ENCODE measurements at regions not wholly inside any gene's neighbourhood (a gene's known extent, or its start where the extent isn't known, plus 50 kb on each side); places are given as distances from the start of the nearest gene placed in this dataset.

- TF ChIP-seq CREM (IDR thresholded peaks at IDR 0.05; ENCODE audit: low read depth) (no peak), CHD4 (IDR thresholded peaks at IDR 0.05) (no peak), REST (IDR thresholded peaks at IDR 0.05; ENCODE audit: low read depth, low read length) (no peak), ZNF592 (IDR thresholded peaks at IDR 0.05) (no peak), SREBF2 (IDR thresholded peaks at IDR 0.05; ENCODE audit: low read length) (no peak), SMAD5 (IDR thresholded peaks at IDR 0.05; ENCODE audit: low read depth) (no peak), MEF2B (IDR thresholded peaks at IDR 0.05; ENCODE audit: partially characterized antibody, poor library complexity, severe bottlenecking) (no peak), USF2 (IDR thresholded peaks at IDR 0.05; ENCODE audit: borderline replicate concordance, low read depth, low read length) (no peak), HDAC6 (IDR thresholded peaks at IDR 0.05; ENCODE audit: unreplicated experiment) (no peak)
Measured at GRCh38 chr6:118396969-118397368, 151.1 kb upstream of the PLN start (continued).

Measured in GM12878 (cell line).